Amniotic epithelial cell (primary cell): ENCODE measurements at regions not wholly inside any gene's neighbourhood (a gene's known extent, or its start where the extent isn't known, plus 50 kb on each side); places are given as distances from the start of the nearest gene placed in this dataset.
"Not testable (repeated sequence)": the region's sequence is repeated elsewhere in the genome, so short reads cannot be mapped to it uniquely, and the experiment has no call there.

Source experiments
- DNase-seq: peaks from one replicate; pipeline ENCODE4 v3.0.0-alpha.2; 2010; ENCODE audit warnings: low read depth

DNA sequence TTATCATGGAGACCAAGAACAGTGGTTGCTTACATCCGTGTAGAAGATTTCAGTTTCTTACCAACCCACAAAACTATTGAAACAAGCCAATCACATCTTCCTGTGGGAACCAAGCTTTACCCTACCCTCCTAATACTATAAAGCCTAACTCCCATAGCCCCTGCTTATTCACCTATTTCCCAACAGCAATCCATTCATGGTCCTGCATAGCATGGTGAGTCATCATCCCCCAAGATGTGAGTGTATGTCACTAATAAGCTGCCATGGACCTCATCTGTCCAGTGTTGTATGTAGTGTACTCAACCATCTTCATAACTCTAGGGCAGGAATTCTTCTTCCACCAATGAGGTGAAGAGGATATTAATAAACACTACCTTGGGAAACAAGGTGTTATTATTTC lies 1620.4 kb upstream of the FLRT2 start:
- peak; percentile 61 for DNase-seq

DNA sequence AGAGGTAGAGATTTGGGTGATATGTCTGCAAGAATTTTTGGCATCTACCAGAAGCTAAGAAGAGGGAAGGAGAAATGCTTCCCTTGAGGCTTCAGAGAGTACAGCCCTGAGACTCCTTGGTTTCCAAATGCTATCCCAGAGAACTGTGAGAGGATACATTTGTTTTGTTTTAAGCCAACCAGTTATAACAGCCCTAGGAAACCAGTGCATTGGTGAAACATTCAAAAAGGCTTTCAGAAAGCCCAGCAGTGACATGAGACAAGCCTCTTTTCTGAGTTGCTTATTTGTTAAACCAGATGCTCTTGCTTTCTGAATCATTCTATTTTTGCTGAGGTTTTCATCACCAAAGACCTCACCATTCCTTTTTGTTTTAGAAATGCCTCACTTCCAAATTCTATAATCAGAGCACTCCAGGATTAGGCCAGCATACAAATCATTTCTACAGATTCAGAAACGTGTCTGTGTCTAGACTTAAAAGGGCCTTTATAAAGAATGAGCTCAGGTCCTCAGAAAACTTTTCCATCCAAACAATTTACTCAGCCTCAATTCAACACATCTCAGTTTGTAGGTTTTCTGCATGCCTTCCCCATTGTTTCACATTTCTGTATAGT lies 1617.8 kb upstream of the FLRT2 start:
- no peak for DNase-seq

DNA sequence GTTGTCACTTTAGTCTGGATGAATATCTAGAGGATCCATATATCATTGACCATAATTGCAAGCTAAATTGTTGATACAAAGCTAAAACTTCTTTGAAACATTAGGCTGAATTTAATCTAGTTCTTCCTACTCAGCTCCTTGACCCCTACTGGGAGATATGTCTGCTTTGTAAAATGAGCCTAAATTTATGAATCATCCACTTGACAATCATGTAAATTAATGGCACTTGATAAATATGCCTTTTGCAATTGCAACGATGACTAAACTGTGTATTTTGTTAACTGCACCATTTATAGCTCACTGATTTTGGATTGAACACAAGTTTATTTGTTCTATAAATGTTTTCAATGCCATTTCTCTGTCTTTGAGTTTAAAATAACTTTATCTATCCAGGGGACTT lies 1616.5 kb upstream of the FLRT2 start:
- peak; percentile 70 for DNase-seq

DNA sequence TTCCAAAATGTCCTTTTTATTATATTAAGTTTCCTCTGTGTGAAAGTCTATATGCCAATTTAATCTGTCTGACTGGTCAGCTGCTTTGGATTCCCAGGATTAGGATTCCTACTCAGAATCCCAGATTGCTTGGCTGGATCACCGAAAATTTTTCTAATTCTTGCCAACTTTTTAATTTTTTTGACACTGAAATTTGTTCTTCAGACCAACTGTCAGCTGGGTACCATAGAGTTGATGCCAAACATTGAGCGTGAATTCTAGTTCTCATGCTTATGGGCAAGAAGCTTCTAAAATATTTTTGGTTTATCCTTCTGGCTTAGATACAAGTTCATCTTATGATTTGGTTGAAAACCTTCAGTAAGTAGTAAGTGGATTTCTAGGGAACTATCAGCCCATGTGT lies 1611.4 kb upstream of the FLRT2 start:
- DNase-seq = no peak

DNA sequence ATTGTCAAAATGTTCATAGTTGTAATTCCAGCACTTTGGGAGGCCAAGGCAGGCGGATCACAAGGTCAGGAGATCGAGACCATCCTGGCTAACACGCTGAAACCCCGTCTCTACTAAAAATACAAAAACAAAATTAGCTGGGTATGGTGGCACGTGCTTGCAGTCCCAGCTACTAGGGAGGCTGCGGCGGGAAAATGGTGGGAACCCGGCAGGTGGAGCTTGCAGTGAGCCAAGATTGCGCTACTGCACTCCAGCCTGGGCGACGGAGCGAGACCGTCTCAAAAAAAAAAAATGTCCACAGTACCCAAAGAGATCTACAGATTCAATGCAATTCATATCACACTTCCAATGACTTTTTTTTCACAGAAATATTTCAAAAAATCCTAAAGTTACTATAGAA lies 1610.3 kb upstream of the FLRT2 start:
- DNase-seq = not testable (repeated sequence)

DNA sequence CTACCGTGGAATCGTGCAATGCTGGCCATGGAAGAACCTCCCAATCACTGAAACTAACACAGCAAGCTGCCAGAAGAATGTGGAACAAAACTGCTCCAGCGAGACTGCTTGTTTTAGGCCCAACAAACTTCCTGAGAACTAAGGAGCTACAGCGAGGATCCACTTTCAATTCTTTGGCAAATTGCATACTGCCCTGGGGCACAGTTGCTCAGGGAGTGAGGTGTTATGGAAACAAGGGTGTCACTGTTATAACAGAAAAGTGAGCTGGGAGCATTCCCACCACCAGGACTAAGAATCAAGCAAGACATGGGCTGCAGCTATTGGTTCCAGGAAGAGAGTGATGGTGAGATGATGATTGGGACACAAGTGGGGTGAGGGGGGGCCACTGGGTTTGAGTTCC lies 1606.1 kb upstream of the FLRT2 start:
- no peak for DNase-seq

DNA sequence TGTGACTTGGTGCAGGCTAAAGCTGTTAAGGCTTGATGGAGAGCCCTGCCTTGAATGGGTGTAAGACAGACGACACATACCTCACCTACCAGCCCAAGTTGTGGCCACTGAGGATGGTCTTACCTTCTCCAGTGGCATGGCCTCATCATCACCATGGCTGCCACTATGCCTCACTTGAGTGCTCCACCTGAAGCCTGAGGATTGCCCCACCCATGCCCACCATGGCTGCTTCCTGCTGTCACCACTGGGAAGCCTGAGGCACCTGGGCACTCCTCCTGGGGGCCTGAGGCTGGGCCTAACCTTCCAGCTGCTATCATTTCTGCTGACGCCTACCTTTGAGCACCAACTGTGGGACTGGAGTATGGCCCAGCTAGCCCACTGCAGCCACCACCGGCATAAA lies 1605.7 kb upstream of the FLRT2 start:
- no peak for DNase-seq

DNA sequence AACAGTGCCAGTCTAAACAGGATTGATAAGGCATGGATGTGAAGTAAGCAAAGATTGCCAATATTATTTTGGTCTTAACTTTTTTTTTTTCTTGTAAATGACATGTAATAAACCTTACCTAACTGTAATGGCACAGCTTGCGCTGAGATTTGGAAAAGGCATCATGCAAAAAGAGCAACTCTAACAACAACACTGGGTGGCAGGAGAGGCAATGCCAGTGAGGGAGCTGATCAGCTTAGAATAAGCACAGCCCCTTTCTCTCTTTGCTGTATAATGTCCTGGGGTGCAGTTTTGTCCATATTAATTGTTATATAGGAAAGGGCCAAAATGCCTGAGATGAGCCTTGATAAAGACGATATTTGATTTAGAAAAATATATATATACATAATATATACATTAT lies 1589.7 kb upstream of the FLRT2 start:
- DNase-seq = no peak

DNA sequence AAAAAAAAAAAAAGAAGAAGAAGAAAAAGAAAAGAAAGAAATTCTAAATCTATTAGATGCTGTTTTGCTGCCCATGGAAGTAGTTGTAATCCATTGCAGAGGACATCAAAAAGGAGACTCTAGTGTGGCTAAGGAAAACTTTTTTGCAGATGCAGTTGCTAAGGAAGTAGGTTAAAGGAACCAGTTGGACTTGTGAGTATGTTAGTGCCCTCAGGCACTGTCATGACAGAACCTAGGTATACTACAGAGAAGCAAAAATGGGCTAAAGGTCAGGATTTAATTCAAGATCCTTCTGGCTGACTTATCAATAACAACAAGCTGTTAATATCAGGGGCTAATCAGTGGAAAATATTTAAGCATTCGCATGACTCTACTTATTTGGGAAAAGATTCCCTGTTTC lies 1571.6 kb upstream of the FLRT2 start:
- no peak for DNase-seq

DNA sequence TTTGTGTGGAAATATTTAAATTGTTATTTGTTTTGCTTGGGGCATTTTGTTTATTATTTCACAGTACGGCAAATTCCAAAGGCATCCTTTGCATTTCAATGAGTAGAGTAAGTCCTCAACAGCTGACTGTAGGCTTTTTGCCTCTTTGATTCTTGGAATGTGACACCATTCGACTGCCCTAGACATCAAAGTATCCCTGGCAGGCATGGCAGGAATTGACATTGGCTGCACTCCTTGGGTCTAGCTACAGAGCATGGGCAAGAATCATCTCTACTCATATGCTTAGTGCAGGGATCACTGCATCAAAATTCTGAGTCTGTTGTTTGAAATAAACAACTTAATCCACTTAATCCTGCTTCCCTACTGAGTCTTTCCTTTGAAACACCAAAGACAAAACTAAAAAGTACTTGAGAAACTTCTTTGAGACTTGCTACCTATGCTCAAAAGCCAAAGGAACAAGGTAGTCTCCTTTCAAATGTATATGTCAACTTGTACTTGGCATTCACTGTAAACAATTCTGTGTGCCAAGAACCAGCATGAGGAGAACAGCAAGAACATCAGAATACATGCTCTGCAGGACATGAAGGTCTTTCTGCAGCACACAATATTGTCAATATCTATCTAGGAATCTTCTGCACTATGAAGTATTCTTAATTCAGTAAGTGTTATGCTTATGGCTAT lies 1569.0 kb upstream of the FLRT2 start:
- no peak for DNase-seq

DNA sequence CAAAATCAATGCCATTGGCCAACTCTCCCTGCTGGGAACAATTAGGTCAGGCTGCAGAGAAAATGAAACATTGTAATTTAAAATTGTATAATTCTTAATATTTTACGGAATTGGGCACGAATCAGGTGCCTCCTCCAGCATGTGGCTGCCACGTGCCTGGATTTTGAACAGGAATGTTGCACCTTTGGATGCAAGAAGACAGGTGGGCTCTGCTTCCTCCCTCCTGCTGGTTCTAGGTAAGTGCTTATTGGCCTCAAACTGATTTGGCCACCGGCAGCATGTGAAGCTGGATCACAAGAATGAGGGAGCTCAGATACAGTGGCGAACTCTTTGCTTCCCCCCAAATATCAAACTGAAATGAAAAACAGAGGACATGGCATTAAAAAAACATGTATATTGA lies 1559.9 kb upstream of the FLRT2 start:
- no peak for DNase-seq

DNA sequence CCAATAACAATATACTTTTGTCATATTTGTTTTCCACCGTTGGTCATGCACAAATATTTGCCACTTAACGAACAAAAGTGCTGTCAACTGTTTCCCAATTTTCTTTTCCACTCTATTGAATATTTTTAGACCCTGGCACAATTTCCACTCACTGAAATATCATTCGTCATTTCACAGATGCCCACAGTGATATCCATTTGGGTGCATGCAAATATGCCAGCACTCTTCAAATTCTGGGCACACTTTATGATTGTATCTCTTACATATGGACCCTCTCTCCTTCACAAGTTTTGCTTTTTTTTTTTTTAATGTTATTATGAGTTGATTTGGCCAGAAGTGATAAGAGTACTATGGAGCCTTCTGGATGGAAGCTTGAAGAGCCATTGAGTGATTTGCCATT lies 1557.3 kb upstream of the FLRT2 start:
- DNase-seq = no peak

DNA sequence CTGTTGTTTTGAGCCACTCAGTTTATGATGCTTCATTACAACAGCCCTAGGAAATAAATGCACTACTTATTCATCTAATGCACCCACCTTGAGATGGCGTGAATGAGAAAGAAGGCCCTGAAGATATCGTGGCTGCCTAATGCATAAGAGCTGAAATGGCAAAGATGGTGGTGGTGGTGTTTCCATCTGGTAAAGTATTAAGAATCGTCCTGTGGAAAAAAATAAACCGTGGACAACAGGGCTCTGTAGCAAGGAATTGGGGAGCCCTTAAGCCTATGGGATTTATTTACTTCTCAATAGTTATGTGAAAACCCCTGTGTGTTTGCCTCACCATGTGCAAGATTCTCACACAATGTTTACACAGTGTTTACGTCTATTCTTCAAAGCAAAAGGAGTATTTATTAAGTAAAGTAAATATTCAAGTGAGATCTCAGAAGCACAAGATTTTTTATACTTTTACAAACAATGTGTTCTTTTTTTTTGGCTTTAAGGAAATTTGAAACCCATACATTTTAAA lies 1555.2 kb upstream of the FLRT2 start:
- no peak for DNase-seq

DNA sequence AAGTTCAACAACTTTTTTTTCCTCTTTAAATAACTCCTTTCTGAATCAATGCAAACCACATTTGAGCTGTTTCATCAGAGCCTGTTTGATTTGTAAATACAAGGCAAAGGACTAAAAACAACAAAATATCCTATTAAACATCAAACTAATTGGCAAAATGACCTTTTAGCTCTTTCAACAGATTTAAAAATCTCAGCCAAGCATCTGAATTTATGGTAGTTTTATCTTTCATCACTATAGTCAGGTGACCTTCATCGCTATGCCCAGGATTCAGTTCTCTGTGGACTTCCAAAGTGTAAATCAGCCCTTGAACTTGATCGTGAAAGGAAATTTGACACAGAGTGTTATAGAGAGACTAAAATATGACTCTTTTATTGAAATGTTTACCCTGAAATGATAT lies 1554.5 kb upstream of the FLRT2 start:
- DNase-seq = peak; percentile 48

DNA sequence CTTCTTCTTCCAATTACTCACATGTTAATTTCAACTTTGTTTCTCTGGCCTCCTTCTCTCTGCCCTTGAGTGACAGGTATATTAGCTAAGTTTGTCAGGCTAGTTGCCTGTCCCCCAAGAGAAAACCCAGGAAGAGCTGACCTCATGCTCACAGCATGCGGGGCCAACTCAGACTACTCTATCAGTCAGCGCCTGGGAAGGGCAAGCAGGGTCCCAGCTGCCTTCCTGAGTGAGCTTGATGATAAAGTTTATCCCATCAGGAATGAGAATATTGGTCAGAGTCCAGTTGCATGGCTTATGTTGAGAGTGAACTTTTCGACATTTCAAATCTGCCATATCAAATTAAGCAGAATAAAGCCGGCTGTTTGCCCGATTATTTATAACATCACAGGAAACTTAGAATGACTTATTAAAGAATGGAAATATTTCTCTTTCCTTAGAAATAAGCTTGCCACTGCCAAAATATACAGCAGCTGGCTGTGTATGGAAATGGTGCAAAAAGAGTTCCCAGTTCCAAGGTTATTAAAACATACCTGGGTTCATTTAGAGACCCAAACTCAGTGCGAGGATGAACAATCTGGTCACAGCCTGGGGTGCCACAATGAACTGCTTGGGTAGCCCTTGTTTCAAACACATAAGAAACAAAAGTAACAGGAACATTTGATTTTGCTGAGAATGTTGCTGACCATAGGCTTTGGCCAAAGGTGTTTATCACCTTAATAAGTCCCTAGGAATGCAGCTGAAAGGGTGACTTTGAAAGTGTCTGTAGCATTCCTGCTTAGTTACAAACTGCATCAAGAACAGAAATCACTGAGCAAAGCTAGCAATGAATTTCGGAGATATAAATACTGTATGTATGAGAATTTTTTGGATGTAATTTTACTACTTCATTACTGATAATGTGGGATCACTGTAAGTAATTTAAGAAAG lies 1553.8 kb upstream of the FLRT2 start:
- DNase-seq = peak; percentile 70

DNA sequence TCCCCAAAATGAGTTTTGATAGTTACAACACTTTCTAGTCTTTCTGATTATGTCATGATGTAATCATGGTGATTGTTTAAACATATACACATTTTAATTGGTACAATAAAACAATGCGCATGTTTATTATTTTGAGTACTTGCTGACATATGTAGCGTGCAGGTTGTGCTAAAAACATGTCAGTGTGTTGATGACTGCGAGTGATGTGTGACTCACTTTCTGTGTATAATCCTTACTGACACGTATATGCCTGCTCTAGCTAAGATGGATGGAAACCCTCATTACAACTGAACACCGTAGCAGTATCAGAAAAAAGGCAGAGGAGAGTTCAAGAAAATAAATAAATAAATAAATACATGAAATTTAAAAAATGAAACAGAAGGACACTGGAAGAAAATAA lies 1552.4 kb upstream of the FLRT2 start:
- no peak for DNase-seq

DNA sequence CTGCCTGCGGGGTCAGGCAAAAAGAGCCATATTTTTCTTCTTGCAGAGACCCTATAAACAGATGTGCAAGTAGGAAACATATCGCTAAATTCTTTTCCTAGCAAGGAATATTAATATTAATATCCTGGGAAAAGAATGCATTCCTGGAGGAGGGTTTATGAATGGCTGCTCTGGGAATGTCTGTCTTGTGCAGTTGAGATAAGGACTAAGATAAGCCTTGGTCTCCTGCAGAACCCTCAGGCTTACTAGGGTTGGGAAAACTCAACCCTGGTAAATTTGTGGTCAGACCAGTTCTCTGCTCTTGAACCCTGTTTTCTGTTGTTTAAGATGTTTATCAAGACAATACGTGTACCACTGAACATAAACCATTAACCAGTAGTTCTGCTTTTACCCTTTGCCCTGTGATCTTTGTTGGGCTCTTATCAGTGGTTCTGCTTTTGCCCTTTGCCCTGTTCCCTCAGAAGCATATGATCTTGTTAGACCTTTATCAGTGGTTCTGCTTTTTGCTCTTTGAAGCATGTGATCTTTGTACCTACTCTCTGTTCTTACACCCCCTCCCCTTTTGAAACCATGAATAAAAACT lies 1548.2 kb upstream of the FLRT2 start:
- peak; percentile 71 for DNase-seq

DNA sequence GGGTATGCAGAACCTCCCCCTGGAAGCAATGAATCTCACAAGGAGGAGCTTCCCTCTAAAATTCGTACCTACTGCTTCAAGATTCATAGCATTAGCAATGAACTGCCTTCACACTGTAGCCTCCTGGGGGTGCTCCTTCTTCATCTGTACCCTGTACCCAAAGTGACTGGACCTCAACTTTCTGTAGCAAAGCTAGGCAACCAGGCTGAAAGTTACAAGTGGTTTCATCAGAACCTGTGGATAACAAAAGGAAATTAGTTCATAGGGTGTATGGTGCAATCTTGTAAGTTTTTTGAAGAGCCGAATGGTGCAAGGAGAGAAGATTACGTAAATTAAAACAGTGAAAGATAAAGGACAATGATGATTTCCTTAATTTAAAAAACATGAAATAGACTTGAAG lies 1541.7 kb upstream of the FLRT2 start:
- DNase-seq = peak; percentile 71

DNA sequence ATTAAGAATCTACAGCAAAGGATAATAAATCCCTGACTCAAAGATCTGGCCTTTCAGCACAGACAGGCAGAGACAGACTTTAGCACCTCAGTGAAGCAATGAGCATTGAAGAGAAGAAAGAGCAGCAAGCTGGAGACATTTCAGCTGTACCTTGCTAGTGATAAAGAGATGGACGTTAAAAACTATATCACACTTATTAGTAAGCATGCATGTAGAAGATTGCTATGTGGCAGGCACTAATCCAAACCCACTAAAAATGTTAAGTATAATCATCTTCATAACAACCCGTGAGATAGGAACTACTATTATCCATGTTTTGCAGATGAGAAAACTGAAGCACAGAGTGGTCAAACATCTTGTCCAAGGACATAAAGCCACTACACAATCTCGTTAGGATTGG lies 1538.3 kb upstream of the FLRT2 start:
- peak; percentile 59 for DNase-seq

DNA sequence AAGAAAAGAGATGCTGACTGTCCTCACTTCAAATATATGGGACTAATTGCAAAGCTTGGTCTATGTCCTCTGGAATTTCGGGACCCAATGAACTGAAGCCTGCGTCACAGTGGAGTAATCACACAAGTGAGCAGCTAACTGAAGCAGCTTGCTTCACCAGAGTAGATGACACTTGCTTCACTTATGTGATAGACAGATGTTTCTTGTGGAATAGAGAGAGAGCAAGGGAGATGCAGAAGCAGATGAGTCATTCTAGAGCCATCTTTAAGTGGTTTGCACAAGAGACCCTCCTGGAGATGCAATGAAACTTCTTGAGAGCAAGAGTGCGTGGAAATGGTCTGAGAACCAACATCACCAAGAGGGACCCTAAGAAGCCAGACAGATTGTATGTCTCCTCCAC lies 1537.1 kb upstream of the FLRT2 start:
- peak; percentile 81 for DNase-seq

DNA sequence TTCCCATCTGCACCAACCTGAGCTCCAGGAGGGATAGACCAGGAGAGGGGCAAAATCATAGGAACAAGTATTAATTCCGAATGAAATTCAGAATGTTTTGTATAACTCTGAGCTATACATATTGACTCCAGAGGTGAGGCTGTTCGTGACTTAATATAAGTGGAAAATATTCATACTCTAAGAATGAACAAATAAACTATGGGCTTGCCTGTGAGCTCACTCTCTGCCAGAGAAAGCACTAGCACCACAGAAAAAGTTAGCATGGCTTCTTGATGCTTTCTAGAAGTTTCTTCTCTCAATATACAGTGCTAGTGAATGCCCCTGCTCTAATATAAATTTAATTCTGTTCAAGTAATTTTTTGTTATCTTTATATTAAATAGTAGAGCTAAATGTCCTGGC lies 1536.4 kb upstream of the FLRT2 start:
- no peak for DNase-seq

DNA sequence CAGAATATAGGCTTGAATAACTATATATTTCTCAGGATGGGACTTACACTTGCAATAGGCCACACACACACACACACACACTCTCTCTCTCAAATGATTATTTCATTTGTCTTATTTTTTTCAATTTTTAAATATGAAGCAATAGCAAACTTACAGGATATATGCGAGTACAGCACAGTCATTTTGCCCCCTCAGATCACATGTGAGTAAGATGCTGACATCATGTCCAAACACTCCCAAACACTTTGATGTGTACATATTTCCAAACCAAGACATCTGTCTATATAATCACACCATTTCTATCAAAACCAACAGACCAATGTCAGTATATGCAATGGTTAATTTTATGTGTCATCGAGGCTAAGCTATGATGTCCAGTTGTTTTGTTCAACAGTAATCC lies 1535.9 kb upstream of the FLRT2 start:
- peak; percentile 89 for DNase-seq

DNA sequence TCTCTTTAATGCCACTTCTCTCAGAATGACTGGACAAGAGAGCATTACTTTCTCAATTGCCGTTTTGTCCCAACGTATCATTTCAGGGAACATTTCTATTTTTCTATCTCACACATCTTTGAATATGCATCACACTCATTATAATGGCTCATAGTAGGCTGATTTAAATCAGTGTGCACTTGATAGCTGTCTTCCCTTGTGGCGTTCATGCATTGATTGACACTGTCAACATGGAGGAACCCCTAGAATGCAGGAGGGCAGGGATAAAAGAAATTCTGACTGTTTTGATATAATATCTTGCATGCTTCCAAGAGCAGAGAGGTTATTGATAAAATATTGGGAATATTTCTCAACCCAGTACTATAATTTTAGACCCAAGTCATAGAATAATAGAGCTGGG lies 1528.9 kb upstream of the FLRT2 start:
- no peak for DNase-seq
